Calu3 (cell line): ENCODE measurements at regions not wholly inside any gene's neighbourhood (a gene's known extent, or its start where the extent isn't known, plus 50 kb on each side); places are given as distances from the start of the nearest gene placed in this dataset.

Experiments
- BruUV-seq: library from RNA; stranded (reverse); fragments of 400-500 nt; replicated peaks from 2 replicates; lab custom pipeline; 2021; lab: Mats Ljungman, UMichigan
- CTCF ChIA-PET: fragments of 300-600 bp; sonication (Branson Sonifier 250); formaldehyde crosslinking; loops from one replicate; lab custom pipeline; 2022; ENCODE audit warnings: antibody characterized with exemption; lab: Charles Lee
- DNase-seq: peaks from one replicate; pipeline ENCODE4 v3.0.0; 2022
- H3K27ac Mint-ChIP-seq: one replicate; pipeline ENCODE4 v1.8.0; 2022; ENCODE audit warnings: mixed read lengths; ENCODE audit not compliant: unreplicated experiment
- H3K27me3 Mint-ChIP-seq: one replicate; pipeline ENCODE4 v1.8.0; 2022; ENCODE audit warnings: mixed read lengths; ENCODE audit not compliant: unreplicated experiment
- H3K36me3 Mint-ChIP-seq: one replicate; pipeline ENCODE4 v1.8.0; 2022; ENCODE audit warnings: mild to moderate bottlenecking, moderate library complexity, mixed read lengths; ENCODE audit not compliant: insufficient read depth, unreplicated experiment
- H3K4me1 Mint-ChIP-seq: one replicate; pipeline ENCODE4 v1.8.0; 2022; ENCODE audit warnings: mild to moderate bottlenecking, low read depth, mixed read lengths; ENCODE audit not compliant: unreplicated experiment
- H3K4me3 Mint-ChIP-seq: one replicate; pipeline ENCODE4 v1.8.0; 2022; ENCODE audit warnings: mild to moderate bottlenecking, low read depth, moderate library complexity, mixed read lengths; ENCODE audit not compliant: unreplicated experiment
- H3K9me3 Mint-ChIP-seq: one replicate; pipeline ENCODE4 v1.8.0; 2022; ENCODE audit warnings: low read depth, mixed read lengths; ENCODE audit not compliant: unreplicated experiment
- CTCF ChIP-seq: fragments of 200-600 bp; IDR thresholded peaks from one replicate; pipeline ENCODE4 v1.8.0; 2022; ENCODE audit warnings: antibody characterized with exemption; ENCODE audit not compliant: unreplicated experiment
- intact Hi-C: fragments of 100-400 bp; cut with micrococcal nuclease; formaldehyde crosslinking; loops from one replicate; pipeline ENCODE4 v1.10.0; 2022; ENCODE audit not compliant: unreplicated experiment

GRCh38 chr14:26860111-26860510, 262.3 kb upstream of the NOVA1 start:
- CTCF ChIA-PET = no interaction called here
- no peak overlapping the region for H3K27ac Mint-ChIP-seq

DNA sequence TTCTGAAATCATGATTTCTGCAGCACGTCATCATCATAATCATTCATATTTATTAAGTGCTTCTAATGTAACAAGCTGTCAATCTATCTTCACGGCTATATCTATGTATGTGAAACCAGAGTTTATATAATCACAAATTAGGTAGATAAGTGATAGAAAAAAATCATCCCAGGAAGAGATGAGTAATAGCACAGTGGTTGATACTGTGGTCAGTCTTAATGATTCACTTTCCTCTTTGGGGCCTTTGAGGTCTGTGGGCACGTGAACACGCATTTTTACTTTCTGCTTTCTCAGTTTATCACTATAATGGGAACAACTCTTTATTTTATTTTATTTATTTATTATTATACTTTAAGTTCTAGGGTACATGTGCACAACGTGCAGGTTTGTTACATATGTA, 265.9 kb upstream of the NOVA1 start:
- no peak overlapping the region for H3K27ac Mint-ChIP-seq
- BruUV-seq = no TSS peak
- no peaks in the 10 kb centered on the region for H3K9me3 Mint-ChIP-seq
- H3K4me1 Mint-ChIP-seq = no peaks in the 10 kb centered on the region
- DNase-seq = no peak
- CTCF ChIA-PET = no interaction called here
- no peaks in the 10 kb centered on the region for H3K36me3 Mint-ChIP-seq
- intact Hi-C loops = no loop called here
- TF ChIP-seq CTCF = no peak
- no peak overlapping the region for H3K4me3 Mint-ChIP-seq
- no peaks in the 10 kb centered on the region for H3K27me3 Mint-ChIP-seq

More at GRCh38 chr14:26860111-26860510, 262.3 kb upstream of the NOVA1 start:
- Mint-ChIP-seq H3K9me3 (peaks cover 3% of the 10 kb centered on the region), H3K27me3 (no peaks in the 10 kb centered on the region), H3K4me1 (no peaks in the 10 kb centered on the region), H3K36me3 (no peaks in the 10 kb centered on the region), H3K4me3 (no peak overlapping the region)
- no peak for DNase-seq
- intact Hi-C loops = no loop called here
- TF ChIP-seq CTCF = no peak
- no TSS peak for BruUV-seq

- H3K36me3 Mint-ChIP-seq = no peaks in the 10 kb centered on the region
- intact Hi-C loops = no loop called here
- no peak overlapping the region for H3K4me3 Mint-ChIP-seq
- no peak for TF ChIP-seq CTCF
- H3K9me3 Mint-ChIP-seq = peaks cover 3% of the 10 kb centered on the region
- no peaks in the 10 kb centered on the region for H3K4me1 Mint-ChIP-seq
- H3K27ac Mint-ChIP-seq = no peak overlapping the region
- CTCF ChIA-PET = interaction anchor here (0.7 kb wide), 1 partner anchor 502 kb away, joined by 3 read pairs; no protein-coding TSS in a partner anchor
- H3K27me3 Mint-ChIP-seq = no peaks in the 10 kb centered on the region
- BruUV-seq = no TSS peak
- DNase-seq = no peak
These were observed 268.9 kb upstream of the NOVA1 start for GRCh38 chr14:26866721-26867120.

DNA sequence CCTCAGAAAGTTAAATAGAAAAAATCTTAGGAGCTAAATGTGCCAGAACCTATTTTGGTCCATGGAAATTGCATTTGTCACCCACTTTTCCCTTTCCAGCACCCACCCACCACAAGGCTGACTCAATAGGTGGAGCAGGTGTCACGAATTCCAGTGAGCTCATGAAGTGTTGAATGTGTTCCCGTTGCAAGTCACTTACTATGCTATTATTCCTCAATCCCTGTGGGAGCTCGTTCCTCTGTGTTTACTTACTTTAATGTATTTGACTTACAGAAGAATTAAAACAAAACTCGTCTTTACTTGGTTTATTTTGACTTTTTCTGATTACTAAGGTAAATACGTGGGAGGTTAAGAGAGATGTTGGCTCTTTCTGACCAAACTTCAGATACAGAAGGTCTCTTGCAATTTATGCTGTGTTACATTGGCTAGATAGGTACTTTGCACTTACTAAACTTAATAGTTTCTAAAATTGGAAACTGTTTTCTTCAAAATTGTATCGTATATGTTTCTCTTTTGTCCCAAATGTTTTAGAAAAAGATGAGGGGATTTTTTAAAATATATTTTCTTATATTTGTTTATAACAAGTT, 269.4 kb upstream of the NOVA1 start:
- Mint-ChIP-seq H3K4me3 (no peak overlapping the region), H3K27ac (no peak overlapping the region), H3K4me1 (no peaks in the 10 kb centered on the region), H3K27me3 (no peaks in the 10 kb centered on the region), H3K36me3 (no peaks in the 10 kb centered on the region), H3K9me3 (peaks cover 3% of the 10 kb centered on the region)
- no peak for DNase-seq
- no TSS peak for BruUV-seq
- CTCF ChIA-PET = interaction anchor here (0.7 kb wide), 1 partner anchor 503 kb away, joined by 3 read pairs; no protein-coding TSS in a partner anchor
- intact Hi-C loops = no loop called here
- TF ChIP-seq CTCF = no peak
